GM23248 (cell line): ENCODE measurements at regions not wholly inside any gene's neighbourhood (a gene's known extent, or its start where the extent isn't known, plus 50 kb on each side); places are given as distances from the start of the nearest gene placed in this dataset.

ENCODE experiments used
- EZH2 ChIP-seq: fragments of 200-600 bp; sonication (generic); IDR thresholded peaks from 2 replicates; pipeline ENCODE4 v1.6.1; 2018; ENCODE audit warnings: antibody characterized with exemption, mild to moderate bottlenecking; ENCODE audit not compliant: insufficient read depth, poor library complexity, severe bottlenecking
- EZH2phosphoT487 ChIP-seq: fragments of 200-600 bp; sonication (generic); IDR thresholded peaks from 2 replicates; pipeline ENCODE4 v1.6.1; 2018; ENCODE audit warnings: antibody characterized with exemption, moderate library complexity, mild to moderate bottlenecking, low read depth; ENCODE audit not compliant: insufficient read depth

GRCh38 chr4:96149894-96150293, 310.0 kb downstream of the PDHA2 start:
- TF ChIP-seq EZH2phosphoT487 (no peak), EZH2 (no peak)
